Stimulated activated CD8-positive, alpha-beta memory T cell treated with anti-CD3 and anti-CD28 coated beads, Interleukin-7, amount 100 ng/mL, for 4 hours (primary cell): ENCODE measurements at regions not wholly inside any gene's neighbourhood (a gene's known extent, or its start where the extent isn't known, plus 50 kb on each side); places are given as distances from the start of the nearest gene placed in this dataset.

Experiments
- DNase-seq, 2 donors: peaks; one replicate each; pipeline ENCODE4 v3.0.0-alpha.2; 2020; ENCODE audit warnings: low read depth in 2 of 2

- DNase-seq: no peak
Observed at GRCh38 chr15:31815411-31816155, 214.7 kb upstream of the CHRNA7 start.

- DNase-seq: no peak
Observed at GRCh38 chr15:31822463-31822862, 207.9 kb upstream of the CHRNA7 start.

- DNase-seq: no peak
Observed at GRCh38 chr15:31824024-31824423, 206.3 kb upstream of the CHRNA7 start.

GRCh38 chr15:31828594-31828993 is 201.7 kb upstream of the CHRNA7 start:
- DNase-seq: no peak

- DNase-seq: no peak
Observed at GRCh38 chr15:31830591-31830990, 199.7 kb upstream of the CHRNA7 start.

GRCh38 chr15:31831596-31831995 is 198.7 kb upstream of the CHRNA7 start:
- DNase-seq: no peak

GRCh38 chr15:31834654-31835053 is 195.7 kb upstream of the CHRNA7 start:
- no peak for DNase-seq

- DNase-seq: no peak
Observed at GRCh38 chr15:31839388-31839787, 190.9 kb upstream of the CHRNA7 start.

- no peak for DNase-seq
Observed at GRCh38 chr15:31840849-31841476, 189.4 kb upstream of the CHRNA7 start.

GRCh38 chr15:31842532-31843195 is 187.7 kb upstream of the CHRNA7 start:
- no peak for DNase-seq

- no peak for DNase-seq
Observed at GRCh38 chr15:31843426-31844055, 186.8 kb upstream of the CHRNA7 start.

- no peak for DNase-seq
Observed at GRCh38 chr15:31845791-31846190, 184.5 kb upstream of the CHRNA7 start.

GRCh38 chr15:31847961-31848360 is 182.4 kb upstream of the CHRNA7 start:
- DNase-seq: no peak

- DNase-seq: no peak
Observed at GRCh38 chr15:31848621-31849020, 181.7 kb upstream of the CHRNA7 start.

- DNase-seq: no peak
Observed at GRCh38 chr15:31852933-31853799, 177.1 kb upstream of the CHRNA7 start.

GRCh38 chr15:31856581-31856980 is 173.7 kb upstream of the CHRNA7 start:
- DNase-seq: no peak

GRCh38 chr15:31857194-31857593 is 173.1 kb upstream of the CHRNA7 start:
- no peak for DNase-seq

GRCh38 chr15:31858026-31858425 is 172.3 kb upstream of the CHRNA7 start:
- no peak for DNase-seq

GRCh38 chr15:31866248-31866647 is 164.1 kb upstream of the CHRNA7 start:
- no peak for DNase-seq

GRCh38 chr15:31867536-31868442 is 162.5 kb upstream of the CHRNA7 start:
- DNase-seq: peak; percentile 15 to 38
